NCI-H446 (cell line): ENCODE measurements at regions not wholly inside any gene's neighbourhood (a gene's known extent, or its start where the extent isn't known, plus 50 kb on each side); places are given as distances from the start of the nearest gene placed in this dataset.
"Not testable (repeated sequence)": the region's sequence is repeated elsewhere in the genome, so short reads cannot be mapped to it uniquely, and the experiment has no call there.

Source experiments
- DNase-seq, 2 experiments: peaks; one replicate each; lab custom pipeline; 2025; lab: John Stamatoyannopoulos, UW

- no peak for DNase-seq
These were observed 199.8 kb downstream of the LRRC70 start for GRCh38 chr5:62778316-62779009.

- not testable (repeated sequence) for DNase-seq
These were observed 198.5 kb downstream of the LRRC70 start for GRCh38 chr5:62777081-62777480.

- DNase-seq: not testable (repeated sequence)
These were observed 198.0 kb downstream of the LRRC70 start for GRCh38 chr5:62776592-62776991.

- DNase-seq: no peak
These were observed 194.8 kb downstream of the LRRC70 start for GRCh38 chr5:62773460-62773859.

GRCh38 chr5:62771341-62771740 is 192.7 kb downstream of the LRRC70 start:
- no peak for DNase-seq

GRCh38 chr5:62767650-62768049 is 189.0 kb downstream of the LRRC70 start:
- no peak for DNase-seq

GRCh38 chr5:62767077-62767476 is 188.5 kb downstream of the LRRC70 start:
- DNase-seq: no peak

- DNase-seq: no peak
These were observed 183.9 kb downstream of the LRRC70 start for GRCh38 chr5:62762503-62762902.

- DNase-seq: not testable (repeated sequence)
These were observed 179.1 kb downstream of the LRRC70 start for GRCh38 chr5:62757686-62758085.

- not testable (repeated sequence) for DNase-seq
These were observed 174.4 kb downstream of the LRRC70 start for GRCh38 chr5:62752998-62753367.

GRCh38 chr5:62752056-62752997 is 173.7 kb downstream of the LRRC70 start:
- DNase-seq: not testable (repeated sequence)

GRCh38 chr5:62742207-62742606 is 163.6 kb downstream of the LRRC70 start:
- no peak for DNase-seq

GRCh38 chr5:62741761-62742160 is 163.1 kb downstream of the LRRC70 start:
- DNase-seq: no peak

- DNase-seq: no peak
These were observed 159.1 kb downstream of the LRRC70 start for GRCh38 chr5:62737766-62738165.

- no peak for DNase-seq
These were observed 154.1 kb downstream of the LRRC70 start for GRCh38 chr5:62732677-62733121.

GRCh38 chr5:62731022-62731421 is 152.4 kb downstream of the LRRC70 start:
- DNase-seq: no peak

- DNase-seq: no peak
These were observed 151.1 kb downstream of the LRRC70 start for GRCh38 chr5:62729675-62730074.

GRCh38 chr5:62727861-62728260 is 149.2 kb downstream of the LRRC70 start:
- no peak for DNase-seq

- no peak for DNase-seq
These were observed 148.6 kb downstream of the LRRC70 start for GRCh38 chr5:62727184-62727583.

- DNase-seq: no peak
These were observed 143.7 kb downstream of the LRRC70 start for GRCh38 chr5:62722360-62722759.

GRCh38 chr5:62720031-62720441 is 141.4 kb downstream of the LRRC70 start:
- DNase-seq: peak in 1 of 2 experiments; percentile 2

GRCh38 chr5:62719061-62719720 is 140.6 kb downstream of the LRRC70 start:
- no peak for DNase-seq
